ENCODE measurements at regions not wholly inside any gene's neighbourhood (a gene's known extent, or its start where the extent isn't known, plus 50 kb on each side); places are given as distances from the start of the nearest gene placed in this dataset.
"Not testable (repeated sequence)": the region's sequence is repeated elsewhere in the genome, so short reads cannot be mapped to it uniquely, and the experiment has no call there.

DNA sequence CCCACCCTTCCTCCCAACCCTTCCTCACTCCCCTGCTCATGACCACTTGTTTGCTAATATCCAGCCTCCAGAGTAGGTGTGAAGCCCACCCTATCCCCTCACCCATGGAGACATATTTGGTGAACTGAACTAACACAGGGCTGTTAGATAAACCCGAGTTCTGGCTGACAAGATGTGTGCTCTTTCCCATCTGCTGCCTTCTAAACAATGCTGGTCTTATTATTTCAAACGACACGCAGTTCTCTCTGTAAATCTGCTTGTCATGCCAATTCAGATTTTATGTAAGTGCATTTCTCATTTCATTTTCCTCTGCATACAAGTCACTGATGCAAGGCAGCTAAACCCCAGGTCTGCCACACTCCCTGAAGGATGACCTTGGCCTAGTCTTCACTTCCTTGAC, 343.0 kb upstream of the CDH5 start:
- TF ChIP-seq, protein P1, sequence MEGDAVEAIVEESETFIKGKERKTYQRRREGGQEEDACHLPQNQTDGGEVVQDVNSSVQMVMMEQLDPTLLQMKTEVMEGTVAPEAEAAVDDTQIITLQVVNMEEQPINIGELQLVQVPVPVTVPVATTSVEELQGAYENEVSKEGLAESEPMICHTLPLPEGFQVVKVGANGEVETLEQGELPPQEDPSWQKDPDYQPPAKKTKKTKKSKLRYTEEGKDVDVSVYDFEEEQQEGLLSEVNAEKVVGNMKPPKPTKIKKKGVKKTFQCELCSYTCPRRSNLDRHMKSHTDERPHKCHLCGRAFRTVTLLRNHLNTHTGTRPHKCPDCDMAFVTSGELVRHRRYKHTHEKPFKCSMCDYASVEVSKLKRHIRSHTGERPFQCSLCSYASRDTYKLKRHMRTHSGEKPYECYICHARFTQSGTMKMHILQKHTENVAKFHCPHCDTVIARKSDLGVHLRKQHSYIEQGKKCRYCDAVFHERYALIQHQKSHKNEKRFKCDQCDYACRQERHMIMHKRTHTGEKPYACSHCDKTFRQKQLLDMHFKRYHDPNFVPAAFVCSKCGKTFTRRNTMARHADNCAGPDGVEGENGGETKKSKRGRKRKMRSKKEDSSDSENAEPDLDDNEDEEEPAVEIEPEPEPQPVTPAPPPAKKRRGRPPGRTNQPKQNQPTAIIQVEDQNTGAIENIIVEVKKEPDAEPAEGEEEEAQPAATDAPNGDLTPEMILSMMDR (IDR thresholded peaks at IDR 0.05; ENCODE audit: low read depth, low read length): no peak

DNA sequence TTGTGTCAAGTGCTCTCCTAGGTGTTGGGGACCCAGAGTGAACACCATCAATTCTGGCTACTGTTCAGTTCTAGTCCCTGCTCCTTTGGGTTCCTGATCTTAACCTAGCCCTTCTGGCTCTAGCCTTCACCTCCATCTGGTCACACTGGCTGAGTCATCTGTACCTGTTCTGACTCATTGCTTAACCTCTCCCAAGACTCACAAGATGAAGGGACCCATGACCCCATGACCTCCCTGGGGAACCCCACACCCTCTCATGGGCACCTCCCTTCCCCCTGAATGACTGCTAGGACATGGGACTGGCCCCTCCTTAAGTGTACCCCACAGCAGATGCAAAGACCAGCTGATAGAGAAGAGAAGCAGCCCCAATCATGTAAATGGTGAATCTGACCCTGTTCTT, 345.8 kb upstream of the CDH5 start:
- TF ChIP-seq, protein P1 (IDR thresholded peaks at IDR 0.05; ENCODE audit: low read depth, low read length): no peak
- H3K4me3 ChIP-seq (ENCODE audit: low read depth, low read length): no peak overlapping the region

More for the DNA sequence above, 343.0 kb upstream of the CDH5 start:
- H3K4me3 ChIP-seq (ENCODE audit: low read depth, low read length): no peak overlapping the region

DNA sequence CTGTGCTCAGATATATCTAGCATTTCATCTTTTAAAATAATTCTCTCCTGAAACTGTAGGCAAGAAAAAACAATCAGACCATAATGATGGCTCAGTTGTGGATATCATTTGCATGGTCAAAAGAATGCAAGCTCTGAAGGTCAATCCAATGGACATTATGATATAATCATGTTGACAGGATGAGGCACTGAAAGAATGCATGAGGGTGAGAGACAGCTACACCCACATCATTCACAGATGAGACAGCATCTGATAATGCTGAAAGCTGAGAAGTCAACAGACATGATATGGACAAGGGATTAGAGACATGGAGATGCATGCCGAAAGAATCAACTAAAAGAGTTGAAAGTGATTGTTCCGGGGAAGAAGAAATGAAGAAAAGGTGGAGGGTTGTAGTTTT, 346.4 kb upstream of the CDH5 start:
- H3K4me3 ChIP-seq (ENCODE audit: low read depth, low read length): no peak overlapping the region
- TF ChIP-seq, protein P1 (IDR thresholded peaks at IDR 0.05; ENCODE audit: low read depth, low read length): no peak

DNA sequence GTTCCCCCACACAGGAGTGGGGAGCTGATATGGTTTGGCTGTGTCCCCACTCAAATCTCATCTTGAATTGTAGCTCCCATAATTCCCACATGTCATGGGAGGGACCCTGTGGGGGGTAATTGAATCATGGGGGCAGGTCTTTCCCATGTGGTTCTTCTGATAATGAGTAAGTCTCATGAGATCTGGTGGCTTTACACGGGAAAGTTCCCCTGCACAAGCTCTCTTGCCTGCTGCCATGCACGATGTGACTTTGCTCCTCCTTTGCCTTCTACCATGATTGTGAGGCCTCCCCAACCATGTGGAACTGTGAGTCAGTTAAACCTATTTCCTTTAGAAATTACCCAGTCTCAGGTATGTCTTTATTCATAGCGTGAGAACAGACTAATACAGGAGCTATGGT, 347.0 kb upstream of the CDH5 start:
- not testable (repeated sequence) for H3K4me3 ChIP-seq (ENCODE audit: low read depth, low read length)

DNA sequence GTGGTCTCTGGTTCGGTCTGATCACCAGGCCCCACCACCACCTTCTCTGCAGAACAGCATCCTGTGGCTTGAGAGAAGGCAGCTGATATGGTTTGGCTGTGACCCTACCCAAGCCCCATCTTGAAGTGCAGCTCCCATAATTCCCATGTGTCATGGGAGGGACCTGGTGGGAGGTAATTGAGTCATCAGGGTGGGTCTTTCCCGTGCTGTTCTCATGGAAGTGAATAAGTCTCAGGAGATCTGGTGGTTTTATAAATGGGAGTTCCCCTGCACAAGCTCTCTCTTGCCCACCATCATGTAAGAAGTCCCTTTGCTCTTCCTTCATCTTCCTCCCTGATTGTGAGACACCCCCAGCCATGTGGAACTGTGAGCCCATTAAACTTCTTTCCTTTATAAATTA, 352.3 kb upstream of the CDH5 start:
- TF ChIP-seq, protein P1 (IDR thresholded peaks at IDR 0.05; ENCODE audit: low read depth, low read length): no peak
- no peak overlapping the region for H3K4me3 ChIP-seq (ENCODE audit: low read depth, low read length)

DNA sequence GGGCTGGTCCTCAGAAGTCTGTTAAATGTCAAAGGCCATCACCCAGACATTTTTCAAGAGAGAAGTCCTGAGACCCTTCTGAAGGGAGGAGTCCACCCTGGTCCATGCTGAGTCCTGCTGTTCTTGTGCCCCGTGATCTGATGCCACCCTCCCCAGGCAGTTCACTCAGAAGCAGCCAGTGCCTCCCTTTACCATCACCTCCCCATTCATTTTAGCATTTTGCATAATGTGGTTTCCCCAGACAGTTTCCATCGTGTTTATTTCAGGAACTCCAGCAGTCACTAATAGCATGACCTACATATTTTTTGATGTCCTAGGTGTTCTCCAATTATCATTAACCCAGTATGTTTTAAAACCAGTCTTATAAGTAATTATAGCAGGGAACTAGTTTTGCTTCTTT, 353.0 kb upstream of the CDH5 start:
- H3K4me3 ChIP-seq (ENCODE audit: low read depth, low read length): no peak overlapping the region
- TF ChIP-seq, protein P1 (IDR thresholded peaks at IDR 0.05; ENCODE audit: low read depth, low read length): no peak

DNA sequence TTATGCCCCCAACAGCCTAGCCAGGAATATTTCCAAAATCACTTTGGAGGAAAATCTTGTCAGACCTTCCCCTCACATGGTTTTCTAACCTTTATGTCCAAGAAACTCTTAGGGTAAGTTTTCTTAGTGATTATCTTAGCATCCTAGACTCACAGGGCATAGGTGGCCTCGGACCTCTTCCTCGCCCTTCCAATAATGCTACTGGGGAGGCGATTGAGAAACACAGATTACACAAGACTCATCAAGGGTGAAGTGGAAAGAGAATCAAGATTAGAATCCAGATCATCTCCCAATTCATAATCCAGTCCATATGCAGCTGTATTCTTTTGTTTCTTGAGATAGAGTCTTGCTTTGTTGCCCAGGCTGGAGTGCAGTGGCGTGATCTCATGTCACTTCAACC, 358.4 kb upstream of the CDH5 start:
- TF ChIP-seq, protein P1 (IDR thresholded peaks at IDR 0.05; ENCODE audit: low read depth, low read length): no peak
- H3K4me3 ChIP-seq (ENCODE audit: low read depth, low read length): no peak overlapping the region

DNA sequence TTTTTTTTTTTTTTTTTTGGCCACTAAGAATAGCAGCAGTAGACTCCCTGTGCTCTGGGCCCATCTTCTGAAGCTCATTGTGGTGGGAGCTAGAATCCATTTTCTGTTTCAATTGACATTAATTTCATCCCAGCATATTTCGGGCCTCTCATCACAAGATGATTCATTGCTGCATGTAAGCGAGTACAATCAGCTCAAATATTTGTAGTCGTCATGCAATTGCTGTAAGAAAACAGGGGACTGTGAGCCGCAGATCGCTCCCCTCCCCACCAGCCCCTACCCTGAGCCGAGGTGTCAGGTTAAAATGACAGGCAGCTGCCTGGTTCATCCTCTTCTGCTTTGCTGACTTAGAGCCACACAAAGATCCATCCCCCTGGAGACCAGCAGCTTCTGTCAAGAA, 358.8 kb upstream of the CDH5 start:
- TF ChIP-seq, protein P1 (IDR thresholded peaks at IDR 0.05; ENCODE audit: low read depth, low read length): no peak
- H3K4me3 ChIP-seq (ENCODE audit: low read depth, low read length): no peak overlapping the region
